HG02884 (cell line): ENCODE measurements at regions not wholly inside any gene's neighbourhood (a gene's known extent, or its start where the extent isn't known, plus 50 kb on each side); places are given as distances from the start of the nearest gene placed in this dataset.
"Not testable (repeated sequence)": the region's sequence is repeated elsewhere in the genome, so short reads cannot be mapped to it uniquely, and the experiment has no call there.

Experiments used
- ATAC-seq: cut with Tn5 transposase; IDR thresholded peaks from one replicate; pipeline ENCODE4 v1.9.1; 2021; ENCODE audit warnings: mild to moderate bottlenecking, moderate library complexity; ENCODE audit not compliant: unreplicated experiment

GRCh38 chr7:116340943-116341907 is 130.9 kb downstream of the TES start:
- ATAC-seq: no peak

DNA sequence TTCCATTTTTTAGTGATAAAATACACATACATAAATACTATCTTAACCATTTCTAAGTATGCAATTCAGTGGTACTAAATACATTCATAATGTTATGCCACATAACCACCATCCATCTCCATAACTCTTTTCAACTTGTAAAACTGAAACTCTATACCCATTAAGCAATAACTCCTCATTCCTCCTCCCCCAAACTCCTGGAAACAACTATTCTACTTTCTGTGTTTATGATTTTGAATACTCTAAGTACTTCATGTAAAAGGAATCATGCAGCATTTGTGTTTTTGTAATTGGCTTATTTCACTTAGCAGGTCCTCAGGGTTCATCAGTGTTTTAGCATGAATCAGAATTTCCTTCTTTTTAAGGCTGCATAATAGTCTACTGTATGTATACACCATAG is 131.8 kb downstream of the TES start:
- no peak for ATAC-seq

DNA sequence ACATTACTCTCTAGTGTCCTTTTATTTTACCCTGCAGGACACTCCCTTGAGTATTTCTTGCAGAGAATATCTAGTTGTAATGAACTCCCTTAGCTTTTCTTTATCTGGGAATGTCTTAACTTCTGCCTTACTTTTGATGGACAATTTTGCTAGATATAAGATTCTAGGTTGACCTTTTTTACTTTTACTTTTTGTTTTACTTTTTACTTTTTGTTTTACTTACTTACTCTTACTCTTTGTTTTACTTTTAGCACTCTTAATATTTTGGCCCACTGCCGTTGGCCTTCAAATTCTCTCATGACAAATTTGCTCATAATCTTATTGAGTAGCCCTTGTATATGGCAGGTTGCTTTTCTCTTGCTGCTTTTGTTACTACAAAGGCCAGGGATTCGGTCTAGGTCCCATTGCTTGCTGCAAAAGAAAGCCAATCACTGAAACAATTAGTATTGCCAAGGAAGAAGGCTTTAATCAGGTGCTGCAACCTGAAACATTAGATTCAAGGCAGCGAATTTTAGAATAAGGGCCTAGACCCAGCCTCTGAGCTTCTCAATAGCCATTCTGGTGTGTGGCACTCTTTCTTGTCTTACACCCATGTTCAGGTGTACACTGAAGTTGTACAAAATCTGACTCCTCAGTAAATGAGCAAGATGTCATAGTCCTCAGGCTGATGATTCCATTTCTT is 137.0 kb downstream of the TES start:
- ATAC-seq: no peak

DNA sequence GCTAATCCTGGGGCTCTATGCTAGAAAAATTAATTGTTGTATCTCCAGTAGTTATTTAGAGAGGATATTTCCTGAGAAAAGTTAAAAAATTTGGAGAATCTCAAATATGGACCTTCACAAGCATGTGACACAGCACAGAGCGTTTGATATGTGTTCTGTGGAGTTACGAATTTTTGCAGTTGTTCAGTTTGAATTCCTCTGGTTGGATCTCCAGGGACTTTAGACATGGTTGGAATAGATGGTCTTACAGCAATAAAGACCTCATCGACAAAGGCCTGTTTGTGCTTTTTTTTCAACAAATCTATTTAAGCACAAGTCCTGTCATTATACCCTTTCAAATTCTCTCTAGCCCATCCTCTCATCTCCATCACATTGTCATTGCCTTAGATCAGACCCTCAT is 138.0 kb downstream of the TES start:
- ATAC-seq: no peak

DNA sequence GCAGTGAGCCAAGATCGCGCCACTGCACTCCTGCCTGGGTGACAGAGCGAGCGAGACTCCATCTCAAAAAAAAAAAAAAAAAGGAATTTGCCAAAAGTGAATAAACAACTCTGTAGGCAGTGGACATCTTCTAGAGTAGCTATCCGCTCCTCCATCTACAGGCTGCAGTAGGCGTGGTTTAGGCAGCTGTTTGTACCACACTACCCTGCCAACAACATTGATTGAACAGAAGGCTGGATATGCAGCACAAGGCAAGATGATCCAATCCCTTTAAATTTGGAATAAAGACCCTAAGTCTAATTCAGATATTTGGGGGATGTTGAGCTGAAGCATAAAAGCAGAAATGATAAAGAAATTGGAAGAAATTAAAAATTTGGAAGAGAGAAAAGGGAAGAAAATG is 141.6 kb downstream of the TES start:
- ATAC-seq: no peak

DNA sequence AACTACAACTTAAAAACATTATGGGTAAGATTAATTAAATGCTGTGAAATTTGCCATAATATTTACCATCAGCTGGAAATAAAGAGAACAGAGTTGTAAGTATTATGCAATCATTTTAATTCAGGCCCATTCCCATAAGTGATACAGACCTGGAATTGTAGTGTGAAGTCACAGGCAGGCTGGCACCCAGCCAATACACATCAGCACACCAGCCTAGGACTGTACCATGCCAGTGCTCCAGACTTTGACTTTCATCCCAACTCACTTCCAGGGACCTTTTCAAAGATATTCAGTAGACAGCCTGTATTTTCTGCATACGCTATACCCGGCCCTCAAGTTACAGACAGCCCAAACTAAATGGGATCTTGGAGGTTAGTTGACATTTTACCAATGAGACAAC is 143.3 kb downstream of the TES start:
- no peak for ATAC-seq

- no peak for ATAC-seq
Observed at GRCh38 chr7:116354171-116354545, 143.8 kb downstream of the TES start.

- no peak for ATAC-seq
Observed at GRCh38 chr7:116354546-116355423, 144.4 kb downstream of the TES start.

DNA sequence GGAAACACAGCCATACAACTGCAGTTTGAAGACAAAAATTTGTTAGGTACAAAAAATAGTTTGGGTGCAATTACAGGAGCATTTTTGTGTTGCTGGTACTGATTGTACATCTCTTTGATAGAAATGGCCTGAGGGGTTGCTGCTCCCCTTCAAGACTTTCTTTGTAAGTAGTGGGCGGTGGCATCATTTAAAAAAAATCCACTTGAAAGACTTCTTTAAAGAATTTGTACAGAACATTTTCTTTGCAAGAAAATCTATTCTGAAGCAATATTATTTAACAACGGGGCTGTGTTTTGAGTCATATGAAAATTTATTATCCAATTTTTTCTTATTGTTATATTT is 144.1 kb upstream of the CAV2 start:
- ATAC-seq: no peak

DNA sequence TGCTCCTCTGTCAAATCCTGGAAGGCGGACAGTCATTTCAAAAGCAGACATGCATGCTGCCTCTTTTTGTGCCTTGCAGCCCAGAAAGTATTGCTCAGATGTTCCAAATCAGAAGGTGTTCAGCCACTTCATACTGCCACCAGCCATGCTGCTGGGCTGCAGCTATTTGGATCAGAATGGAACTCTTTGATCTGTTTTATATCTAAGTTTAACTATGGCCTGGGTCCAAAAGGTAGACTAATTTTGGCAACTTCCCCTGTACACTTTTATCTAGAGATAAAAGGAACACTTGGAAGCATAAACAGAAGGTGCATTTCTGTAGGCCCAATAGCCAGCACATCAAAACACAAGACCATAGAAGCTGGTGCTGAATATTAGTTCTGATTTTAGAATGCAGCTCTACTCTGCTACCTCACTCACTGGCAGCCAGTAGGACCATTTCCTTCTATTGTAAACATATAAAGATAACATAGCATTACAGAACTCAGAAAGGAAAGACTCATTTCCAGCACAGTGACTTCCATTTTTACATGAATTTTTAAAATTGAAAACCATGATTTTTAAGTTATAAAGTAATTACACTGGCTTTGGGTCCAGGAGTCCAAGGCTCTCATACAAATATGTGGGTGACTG is 143.1 kb upstream of the CAV2 start:
- no peak for ATAC-seq

DNA sequence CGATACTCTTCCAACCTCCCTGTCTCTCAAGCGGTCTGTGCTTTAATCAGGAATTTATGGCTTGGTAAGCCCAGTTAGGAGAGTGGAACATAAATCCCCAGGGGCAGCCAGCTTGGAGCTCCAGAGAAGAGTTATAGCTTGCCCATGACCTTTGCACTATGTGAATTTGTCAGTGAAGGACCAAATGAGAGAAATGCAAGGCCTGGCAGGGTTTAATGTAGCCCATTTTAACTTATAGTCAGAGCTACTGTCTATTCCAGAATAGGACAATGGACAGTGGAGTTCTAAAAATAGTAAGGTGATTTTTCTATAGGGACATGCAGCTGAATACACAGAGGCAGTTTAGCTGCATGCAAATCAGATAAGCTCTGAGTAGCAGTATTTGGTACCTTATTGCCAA is 142.6 kb upstream of the CAV2 start:
- ATAC-seq: no peak

DNA sequence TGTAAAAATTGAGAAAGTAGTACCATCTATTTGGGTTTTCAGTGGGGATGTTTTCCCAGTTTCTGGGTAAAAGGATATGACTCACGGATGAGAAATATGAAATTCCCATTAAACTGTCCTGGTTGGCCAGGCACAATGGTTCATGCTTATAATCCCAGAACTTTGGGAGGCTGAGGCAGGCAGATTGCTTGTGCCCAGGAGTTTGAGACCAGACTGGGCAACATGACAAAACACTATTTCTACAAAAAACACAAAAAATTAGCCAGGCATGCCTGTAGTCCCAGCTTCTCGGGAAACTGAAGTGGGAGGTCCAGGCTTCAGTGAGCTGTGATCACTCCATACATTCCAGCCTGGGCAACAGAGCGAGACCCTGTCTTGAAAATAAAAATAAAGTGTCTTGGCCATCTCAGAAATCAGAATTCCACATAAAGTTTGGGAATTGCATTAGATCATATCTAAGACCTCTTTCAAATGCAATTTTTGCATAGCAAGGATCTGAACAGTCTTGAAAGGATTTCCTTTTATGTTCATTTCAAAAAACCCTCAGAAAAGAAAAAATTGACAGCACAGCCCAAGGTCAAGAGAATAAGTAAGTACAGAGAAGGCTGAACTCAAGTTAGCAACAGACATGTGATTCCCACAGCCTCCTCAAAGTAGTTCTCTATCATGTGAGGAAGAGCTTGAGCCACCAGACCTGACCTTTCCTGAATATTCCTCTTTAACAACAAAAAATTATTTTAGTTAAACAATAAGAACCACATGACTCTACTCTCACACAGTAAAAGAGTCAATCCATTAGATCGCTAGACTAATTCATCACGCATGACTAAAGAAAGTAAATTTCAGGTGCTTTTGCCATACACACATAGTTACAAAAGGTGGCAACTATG is 141.5 kb upstream of the CAV2 start:
- ATAC-seq: no peak

GRCh38 chr7:116361767-116362166 is 137.8 kb upstream of the CAV2 start:
- ATAC-seq: no peak

GRCh38 chr7:116363637-116364432 is 135.7 kb upstream of the CAV2 start:
- ATAC-seq: no peak

DNA sequence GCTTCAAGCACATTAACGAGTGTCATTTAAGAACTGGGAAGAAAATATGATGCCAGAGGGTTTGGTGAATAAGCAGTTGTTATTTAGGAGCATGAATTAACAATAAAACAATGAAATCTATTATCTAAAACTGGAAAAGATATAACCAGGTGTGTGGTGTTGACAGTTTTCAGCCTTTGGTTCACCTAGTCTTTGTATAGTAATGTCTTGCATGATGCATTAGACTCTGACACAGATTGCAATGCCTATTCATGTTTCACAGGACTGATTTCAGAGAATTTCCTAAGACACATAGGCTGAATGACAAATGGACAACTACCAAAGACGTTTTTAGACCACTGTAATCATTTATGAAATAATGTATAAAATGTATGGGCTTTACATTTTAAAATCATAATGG is 135.1 kb upstream of the CAV2 start:
- ATAC-seq: no peak

GRCh38 chr7:116365797-116366196 is 133.7 kb upstream of the CAV2 start:
- ATAC-seq: no peak

DNA sequence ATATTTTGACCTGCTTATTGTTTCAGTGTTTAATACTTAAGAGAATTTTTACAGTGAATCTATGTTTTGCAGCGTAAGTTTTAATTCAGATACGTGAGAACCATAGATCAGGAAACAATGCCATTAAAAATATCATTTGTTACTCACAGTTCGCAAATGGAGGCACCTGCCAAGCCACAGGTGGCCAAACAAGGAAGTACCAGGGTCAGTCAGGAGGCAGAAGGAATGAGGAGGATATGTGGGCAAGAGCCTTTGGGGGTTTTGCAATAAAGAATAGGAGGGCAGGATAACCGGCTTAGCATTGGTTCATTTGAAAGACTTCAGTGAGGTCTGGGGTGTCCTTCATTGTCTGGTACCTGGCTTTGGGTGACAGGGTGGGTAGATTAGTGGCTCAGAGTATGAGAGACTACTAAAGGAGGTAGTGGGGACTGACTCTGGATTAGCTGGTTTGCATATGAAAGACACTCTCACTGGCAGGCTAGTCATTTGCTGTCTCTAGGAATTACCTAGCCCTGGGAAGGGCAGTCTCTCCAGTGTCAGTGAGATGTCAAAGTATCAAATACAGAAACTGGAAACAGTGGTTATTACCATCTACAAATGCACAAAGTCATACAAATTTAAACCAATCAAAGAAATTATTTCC is 132.2 kb upstream of the CAV2 start:
- no peak for ATAC-seq

GRCh38 chr7:116368965-116369364 is 130.6 kb upstream of the CAV2 start:
- no peak for ATAC-seq

GRCh38 chr7:116371536-116371935 is 128.0 kb upstream of the CAV2 start:
- ATAC-seq: not testable (repeated sequence)
